ENCODE measurements at regions not wholly inside any gene's neighbourhood (a gene's known extent, or its start where the extent isn't known, plus 50 kb on each side); places are given as distances from the start of the nearest gene placed in this dataset.

- no peaks in the 10 kb centered on the region for H3K27me3 ChIP-seq
- H3K9me3 ChIP-seq: no peaks in the 10 kb centered on the region
- in situ Hi-C loops (cut with MboI; ENCODE audit: low sequenced_read_pairs in 4 of 4) (no loop called here), intact Hi-C loops (cut with DNase I; ENCODE audit: low total_unique reads) (no loop called here)
- TF ChIP-seq CTCF (IDR thresholded peaks at IDR 0.05 in 4 of 5, conservative IDR thresholded peaks at IDR 0.05 in 1 of 5): no peak
- no peak overlapping the region for H3K4me3 ChIP-seq
- ATAC-seq: no peak
- H3K27ac ChIP-seq: no peak overlapping the region
- H3K36me3 ChIP-seq: no peaks in the 10 kb centered on the region
- no peak for DNase-seq
- H3K4me1 ChIP-seq: no peaks in the 10 kb centered on the region
These were observed 1094.7 kb upstream of the SLC39A10 start for GRCh38 chr2:194562329-194562728.

GRCh38 chr2:194559964-194560363, 1097.1 kb upstream of the SLC39A10 start:
- ATAC-seq (no peak), DNase-seq (no peak)
- no peak overlapping the region for H3K27ac ChIP-seq
- H3K4me3 ChIP-seq: no peak overlapping the region
- in situ Hi-C loops (cut with MboI; ENCODE audit: low sequenced_read_pairs in 4 of 4): no loop called here
- TF ChIP-seq CTCF (IDR thresholded peaks at IDR 0.05 in 4 of 5, conservative IDR thresholded peaks at IDR 0.05 in 1 of 5) (no peak), POLR2A (IDR thresholded peaks at IDR 0.05) (no peak)
- no peaks in the 10 kb centered on the region for H3K4me1 ChIP-seq
- H3K36me3 ChIP-seq: no peaks in the 10 kb centered on the region
- H3K9me3 ChIP-seq: no peaks in the 10 kb centered on the region
- intact Hi-C loops (cut with DNase I; ENCODE audit: low total_unique reads): no loop called here
- H3K27me3 ChIP-seq: no peaks in the 10 kb centered on the region

DNA sequence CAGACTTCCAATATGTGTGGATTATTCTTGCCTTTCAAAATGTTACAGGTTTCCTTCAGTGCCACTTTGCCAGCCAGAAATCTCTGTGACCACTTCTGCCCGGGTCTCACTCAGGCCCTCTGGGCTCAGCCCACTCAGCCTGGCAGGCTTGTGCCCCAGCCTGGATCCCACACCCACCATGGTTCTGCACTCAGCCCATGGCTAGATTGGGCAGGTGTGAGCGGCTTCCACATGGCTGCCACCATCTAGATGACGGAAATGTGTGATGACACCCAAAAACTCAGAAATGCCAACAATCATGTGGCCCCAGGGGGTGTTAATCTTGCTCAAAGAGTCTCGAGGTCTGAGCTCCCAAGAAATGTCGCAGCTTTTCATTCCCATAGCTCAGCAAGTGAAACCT, 1097.5 kb upstream of the SLC39A10 start:
- no peak for ATAC-seq
- intact Hi-C loops (cut with DNase I; ENCODE audit: low total_unique reads) (no loop called here), in situ Hi-C loops (cut with MboI; ENCODE audit: low sequenced_read_pairs in 4 of 4) (no loop called here)
- no peak for DNase-seq
- TF ChIP-seq POLR2A (IDR thresholded peaks at IDR 0.05): no peak
- TF ChIP-seq CTCF (IDR thresholded peaks at IDR 0.05 in 4 of 5, conservative IDR thresholded peaks at IDR 0.05 in 1 of 5): no peak
- H3K9me3 ChIP-seq: no peaks in the 10 kb centered on the region
- H3K36me3 ChIP-seq: no peaks in the 10 kb centered on the region
- no peaks in the 10 kb centered on the region for H3K4me1 ChIP-seq
- no peaks in the 10 kb centered on the region for H3K27me3 ChIP-seq
- no peak overlapping the region for H3K4me3 ChIP-seq
- H3K27ac ChIP-seq: no peak overlapping the region

DNA sequence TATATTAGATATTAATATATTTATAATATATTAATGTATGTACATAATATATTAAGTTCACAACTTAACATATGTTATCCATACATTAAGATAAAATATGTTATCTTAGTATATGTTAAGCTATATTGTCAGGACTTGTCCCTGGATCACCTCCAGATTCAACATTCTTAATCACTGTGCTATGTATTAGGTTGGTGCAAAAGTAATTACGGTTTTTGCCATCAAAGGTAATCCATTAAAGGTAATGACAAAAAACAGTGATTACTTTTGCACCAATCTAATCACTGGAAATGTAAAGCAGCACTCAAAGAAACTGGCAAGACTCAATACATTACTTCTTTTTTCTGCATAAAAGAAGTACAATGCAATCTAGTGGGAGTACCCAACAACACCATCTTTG, 1099.0 kb upstream of the SLC39A10 start:
- Histone ChIP-seq H3K27ac (no peak overlapping the region), H3K9me3 (no peaks in the 10 kb centered on the region), H3K4me1 (no peaks in the 10 kb centered on the region), H3K4me3 (no peak overlapping the region), H3K27me3 (no peaks in the 10 kb centered on the region), H3K36me3 (no peaks in the 10 kb centered on the region)
- ATAC-seq (no peak), DNase-seq (no peak)
- TF ChIP-seq POLR2A (IDR thresholded peaks at IDR 0.05) (no peak), CTCF (IDR thresholded peaks at IDR 0.05 in 4 of 5, conservative IDR thresholded peaks at IDR 0.05 in 1 of 5) (no peak)
- intact Hi-C loops (cut with DNase I; ENCODE audit: low total_unique reads) (no loop called here), in situ Hi-C loops (cut with MboI; ENCODE audit: low sequenced_read_pairs in 4 of 4) (no loop called here)

DNA sequence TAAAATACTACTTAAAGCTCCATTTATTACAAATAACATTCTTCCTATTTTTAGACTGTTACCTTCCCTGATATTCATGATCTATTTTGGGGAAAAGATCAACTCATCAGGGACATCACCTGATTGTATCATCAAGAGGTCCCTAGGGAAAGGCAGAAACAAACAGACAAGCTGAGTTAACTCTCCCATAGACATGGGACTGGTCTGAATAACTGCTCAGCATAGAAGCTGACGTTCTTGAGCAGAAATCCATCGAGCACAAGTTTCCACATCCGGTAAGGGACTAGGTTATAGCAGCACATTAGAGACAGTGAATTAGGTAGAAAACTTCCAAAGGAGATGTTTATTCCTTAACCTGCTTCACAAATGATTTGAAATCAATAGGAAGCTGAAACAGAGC, 1100.4 kb upstream of the SLC39A10 start:
- Histone ChIP-seq H3K36me3 (no peaks in the 10 kb centered on the region), H3K27me3 (no peaks in the 10 kb centered on the region), H3K9me3 (no peaks in the 10 kb centered on the region), H3K4me1 (no peaks in the 10 kb centered on the region), H3K27ac (no peak overlapping the region), H3K4me3 (no peak overlapping the region)
- DNase-seq: no peak
- TF ChIP-seq POLR2A (IDR thresholded peaks at IDR 0.05): no peak
- TF ChIP-seq CTCF (IDR thresholded peaks at IDR 0.05 in 4 of 5, conservative IDR thresholded peaks at IDR 0.05 in 1 of 5): no peak
- in situ Hi-C loops (cut with MboI; ENCODE audit: low sequenced_read_pairs in 4 of 4) (no loop called here), intact Hi-C loops (cut with DNase I; ENCODE audit: low total_unique reads) (no loop called here)
- ATAC-seq: no peak
